SHP77 treated with DMSO at 0.1 percent for 48 hours (cell line): ENCODE measurements at regions not wholly inside any gene's neighbourhood (a gene's known extent, or its start where the extent isn't known, plus 50 kb on each side); places are given as distances from the start of the nearest gene placed in this dataset.

Experiments
- DNase-seq: peaks from one replicate; lab custom pipeline; 2025; lab: John Stamatoyannopoulos, UW

DNA sequence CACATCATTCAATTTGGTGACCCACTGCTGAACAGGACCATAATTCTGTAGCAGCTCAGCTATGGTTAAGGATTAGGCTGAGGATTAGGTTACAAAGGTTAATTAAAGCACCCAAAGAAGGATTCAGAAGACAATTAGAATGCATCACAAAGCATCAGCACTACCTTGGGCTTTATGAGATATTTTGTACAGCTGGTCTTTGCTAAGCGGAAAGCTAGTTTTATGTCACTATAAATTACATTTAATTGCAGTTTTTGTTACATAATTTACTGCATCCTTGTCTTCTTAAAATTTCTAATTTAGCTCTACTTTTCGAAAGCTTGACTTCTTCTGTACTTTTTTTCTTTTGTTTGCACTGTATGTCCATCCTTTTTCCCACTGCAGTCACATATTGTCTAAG lies 711.5 kb downstream of the RPS29 start:
- DNase-seq: no peak

DNA sequence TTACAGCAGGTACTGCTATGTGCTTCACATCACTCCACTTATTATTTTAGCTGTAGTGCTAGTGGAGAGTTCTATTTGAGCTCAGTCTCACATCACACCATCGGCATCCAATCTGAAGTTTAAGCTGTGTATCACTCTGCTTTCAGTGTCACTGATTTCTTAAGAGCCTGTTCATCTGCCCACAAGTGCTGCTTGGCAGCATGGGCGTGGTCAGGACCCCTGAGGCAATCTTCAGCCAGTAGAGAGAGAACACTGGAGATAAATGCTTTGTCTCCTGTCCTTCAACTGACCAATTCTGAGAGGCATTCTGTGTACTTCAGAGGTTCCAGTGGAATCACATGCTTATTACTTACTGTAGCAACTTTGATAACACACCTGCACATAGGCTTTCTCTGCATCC lies 728.8 kb downstream of the RPS29 start:
- DNase-seq: no peak

DNA sequence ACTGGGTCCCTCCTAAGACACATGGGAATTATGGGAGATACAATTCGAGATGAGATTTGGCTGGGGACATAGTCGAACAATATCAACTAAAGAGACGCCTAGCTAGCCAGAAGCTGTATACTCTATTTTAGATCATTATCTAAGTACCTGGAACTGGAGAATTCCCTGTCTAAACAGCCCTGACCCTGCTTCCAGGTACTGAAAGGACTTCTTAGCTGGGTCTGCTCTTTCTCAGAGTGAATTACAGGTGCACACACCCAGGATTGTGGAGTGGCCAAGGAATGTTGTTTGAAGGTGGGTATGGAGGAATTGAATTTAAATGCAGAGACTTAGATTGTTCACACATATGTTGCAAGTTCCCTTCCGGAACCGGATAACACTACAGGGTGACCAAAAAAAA lies 733.0 kb downstream of the RPS29 start:
- DNase-seq: no peak

- no peak for DNase-seq
These were observed 736.3 kb downstream of the RPS29 start for GRCh38 chr14:48849741-48850322.

- no peak for DNase-seq
These were observed 743.4 kb downstream of the RPS29 start for GRCh38 chr14:48842785-48843184.

DNA sequence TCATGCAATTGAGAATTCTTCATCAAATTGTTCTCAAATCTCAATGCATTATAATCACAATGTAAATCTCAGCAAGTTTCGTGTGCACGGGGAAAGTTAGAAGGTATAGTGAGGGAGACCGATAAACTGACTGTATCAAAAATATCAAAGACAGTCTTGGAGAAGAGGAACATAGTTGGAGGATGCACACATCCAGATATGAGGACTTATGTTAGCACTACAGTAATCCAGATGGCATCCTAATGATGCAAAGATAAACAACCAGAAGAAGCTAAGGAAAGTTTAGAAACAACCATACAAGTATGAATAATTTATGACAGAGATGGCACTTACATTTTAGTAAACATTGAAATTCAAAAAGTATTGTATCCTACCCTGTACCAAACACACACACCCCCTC lies 760.1 kb downstream of the RPS29 start:
- no peak for DNase-seq

DNA sequence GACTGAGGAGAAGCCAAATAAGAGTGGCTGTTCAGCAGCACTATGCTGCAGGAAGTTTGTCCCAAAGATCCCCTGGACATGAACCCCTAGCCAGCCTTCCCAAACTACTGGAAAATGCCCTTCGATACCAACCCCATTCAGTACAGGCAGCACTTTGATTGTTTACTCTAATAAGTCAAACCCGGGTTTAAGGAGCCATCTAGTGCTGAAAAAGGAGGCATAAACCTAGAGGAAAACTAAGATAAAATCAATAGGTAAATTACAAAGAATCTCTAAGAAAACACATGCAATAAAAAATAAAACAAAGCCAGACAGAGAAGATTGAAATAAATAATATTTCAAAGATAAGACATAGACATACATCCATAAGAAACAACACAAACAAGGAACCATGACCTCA lies 771.6 kb downstream of the RPS29 start:
- DNase-seq: no peak

GRCh38 chr14:48805315-48805714 lies 780.9 kb downstream of the RPS29 start:
- DNase-seq: peak; percentile 1

DNA sequence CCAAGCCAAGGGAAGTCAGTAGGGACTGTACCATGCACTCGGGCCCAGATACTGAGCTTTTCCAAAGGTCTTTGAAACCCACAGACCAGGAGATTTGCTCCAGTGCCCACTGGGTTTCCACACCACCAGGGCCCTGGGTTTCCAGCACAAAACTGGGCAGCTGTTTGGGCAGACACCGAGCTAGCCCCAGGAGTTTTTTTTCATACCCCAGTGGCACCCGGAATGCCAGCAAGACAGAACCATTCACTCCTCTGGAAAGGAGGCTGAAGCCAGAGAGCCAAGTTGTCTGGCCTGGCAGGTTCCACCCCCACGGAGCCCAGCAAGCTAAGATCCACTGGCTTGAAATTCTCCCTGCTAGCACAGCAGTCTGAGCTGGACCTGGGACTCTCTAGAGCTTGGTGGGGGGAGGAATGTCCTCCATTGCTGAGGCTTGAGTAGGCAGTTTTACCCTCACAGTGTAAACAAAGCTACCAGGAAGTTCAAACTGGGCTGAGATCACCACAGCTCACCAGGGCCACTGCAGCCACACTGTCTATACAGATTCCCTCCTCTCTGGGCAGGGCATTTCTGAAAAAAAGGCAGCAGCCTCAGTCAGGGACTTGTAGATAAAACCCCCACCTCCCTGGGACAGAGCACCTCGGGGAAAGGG lies 793.7 kb downstream of the RPS29 start:
- DNase-seq: no peak

- no peak for DNase-seq
These were observed 797.4 kb downstream of the RPS29 start for GRCh38 chr14:48788771-48789170.

DNA sequence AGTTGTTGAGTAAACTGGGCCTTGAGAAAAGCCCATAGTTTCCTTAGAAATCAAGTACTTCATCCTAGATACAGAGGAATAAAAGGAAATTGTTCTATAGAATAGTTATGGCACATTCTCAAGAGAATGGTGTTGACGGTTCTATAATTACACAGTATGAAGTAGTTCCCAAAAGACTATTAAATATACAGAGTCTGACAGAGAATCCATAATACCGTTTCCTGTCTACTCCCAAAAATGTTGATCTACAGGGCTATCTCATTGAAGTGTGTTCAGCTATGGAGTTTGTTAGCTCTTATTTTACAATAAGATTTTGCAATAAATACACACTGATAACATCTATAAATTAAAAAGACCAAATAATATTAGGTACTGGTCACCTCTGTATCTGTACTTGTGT lies 799.7 kb downstream of the RPS29 start:
- DNase-seq: no peak

- DNase-seq: no peak
These were observed 814.5 kb downstream of the RPS29 start for GRCh38 chr14:48771717-48772116.

- no peak for DNase-seq
These were observed 834.9 kb downstream of the RPS29 start for GRCh38 chr14:48751293-48751692.

DNA sequence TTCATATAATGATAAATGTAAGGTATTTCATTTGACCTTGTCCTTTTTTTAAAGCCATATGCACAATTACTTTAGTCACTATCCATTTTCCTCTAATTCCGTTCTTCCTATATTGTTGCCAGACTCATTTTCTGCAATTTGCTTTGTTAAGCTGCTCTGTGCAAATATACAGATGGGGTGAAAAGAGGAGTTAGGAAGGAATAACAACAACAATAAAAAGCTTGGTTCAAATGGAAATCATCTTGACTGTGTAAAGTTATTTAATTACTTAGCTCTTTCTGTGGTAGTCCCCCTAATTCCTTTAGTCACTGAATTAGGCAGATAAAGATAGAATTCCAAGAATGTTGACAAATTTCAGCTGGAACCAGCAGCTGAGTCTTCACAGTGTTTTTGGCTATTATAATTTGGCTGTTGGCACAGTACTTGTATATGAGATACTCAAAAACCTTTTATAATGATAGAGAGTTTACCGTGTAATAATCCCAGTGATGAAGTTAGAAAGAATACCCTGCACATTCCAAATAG lies 838.0 kb downstream of the RPS29 start:
- DNase-seq: no peak

- no peak for DNase-seq
These were observed 838.6 kb downstream of the RPS29 start for GRCh38 chr14:48747561-48748089.

DNA sequence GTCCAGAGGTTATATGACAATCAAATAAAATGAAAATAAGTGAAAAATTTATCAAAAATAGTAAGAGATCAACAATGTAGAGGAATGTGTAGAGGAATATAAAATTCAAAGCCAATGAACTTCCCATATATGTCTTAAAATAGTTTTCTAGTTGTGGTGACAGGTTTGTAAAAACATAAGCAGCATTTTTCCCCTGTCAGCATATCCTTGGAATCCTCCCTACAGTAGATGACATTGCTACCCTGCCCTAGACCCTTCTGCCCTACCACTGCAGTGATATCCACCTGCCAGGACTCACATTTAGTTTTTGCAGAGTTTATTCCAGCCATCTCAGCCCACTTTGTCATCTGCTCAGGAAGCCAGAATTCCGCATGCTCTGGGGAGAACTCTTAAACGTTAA lies 842.0 kb downstream of the RPS29 start:
- DNase-seq: no peak

- DNase-seq: peak; percentile 80
These were observed 847.8 kb downstream of the RPS29 start for GRCh38 chr14:48738186-48738925.

GRCh38 chr14:48735607-48736006 lies 850.6 kb downstream of the RPS29 start:
- no peak for DNase-seq

- no peak for DNase-seq
These were observed 854.9 kb downstream of the RPS29 start for GRCh38 chr14:48731260-48731659.

DNA sequence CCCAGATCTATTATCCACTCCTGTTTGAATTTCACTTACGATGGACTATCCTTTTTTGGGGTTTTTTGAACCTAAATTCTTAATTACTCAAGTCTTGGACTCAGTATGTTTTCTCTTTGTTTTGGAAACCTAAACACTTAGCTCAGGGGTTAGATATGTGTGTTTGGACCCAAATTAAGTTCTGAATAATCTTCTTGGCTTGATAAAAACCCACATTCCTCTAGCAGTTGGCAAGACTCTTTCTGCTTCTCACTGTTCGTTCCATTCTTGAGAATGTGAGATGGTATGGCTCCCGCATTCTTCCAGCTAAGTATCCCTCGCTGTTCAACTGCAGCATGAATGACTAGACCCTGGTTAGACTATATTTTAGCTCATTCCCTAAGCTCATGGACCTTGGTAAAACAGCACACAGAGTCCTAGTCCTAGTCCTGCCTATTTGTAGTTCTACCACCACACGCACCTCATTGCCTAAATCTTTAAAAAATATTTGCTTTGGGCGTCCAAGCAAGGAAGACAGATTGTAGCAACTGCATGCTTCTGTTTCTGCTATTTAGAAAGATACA lies 860.0 kb downstream of the RPS29 start:
- DNase-seq: no peak

GRCh38 chr14:48725051-48725734 lies 861.0 kb downstream of the RPS29 start:
- no peak for DNase-seq
